ENCODE measurements at regions not wholly inside any gene's neighbourhood (a gene's known extent, or its start where the extent isn't known, plus 50 kb on each side); places are given as distances from the start of the nearest gene placed in this dataset.

GRCh38 chr1:55735106-55735505 lies 519.9 kb upstream of the USP24 start:
- intact Hi-C loops (cut with DNase I; ENCODE audit: low total_unique reads), result no loop called here
- no peak overlapping the region for H3K4me3 ChIP-seq (ENCODE audit: low read depth, poor library complexity, severe bottlenecking)
- no peak for DNase-seq (ENCODE audit: low spot score in 2 of 2)
- TF ChIP-seq CTCF (IDR thresholded peaks at IDR 0.05) (no peak), POLR2A (IDR thresholded peaks at IDR 0.05) (no peak)

- no peak overlapping the region for H3K4me3 ChIP-seq (ENCODE audit: low read depth, poor library complexity, severe bottlenecking)
- TF ChIP-seq POLR2A (IDR thresholded peaks at IDR 0.05), result no peak
- TF ChIP-seq CTCF (IDR thresholded peaks at IDR 0.05), result no peak
- WGBS, 2 donors, result 48 to 50% methylated on average over 3 of the region's 3 CpGs
- no peak for DNase-seq (ENCODE audit: low spot score in 2 of 2)
- intact Hi-C loops (cut with DNase I; ENCODE audit: low total_unique reads), result no loop called here
Observed at GRCh38 chr1:55726994-55727393, 511.8 kb upstream of the USP24 start.

GRCh38 chr1:55725378-55725777 lies 510.2 kb upstream of the USP24 start:
- no peak overlapping the region for H3K4me3 ChIP-seq (ENCODE audit: low read depth, poor library complexity, severe bottlenecking)
- TF ChIP-seq POLR2A (IDR thresholded peaks at IDR 0.05) (no peak), CTCF (IDR thresholded peaks at IDR 0.05) (no peak)
- DNase-seq (ENCODE audit: low spot score in 2 of 2), result no peak
- 100% methylated on average over 1 of the region's 1 CpG for WGBS, 2 donors
- intact Hi-C loops (cut with DNase I; ENCODE audit: low total_unique reads), result no loop called here

GRCh38 chr1:55724551-55725325 lies 509.6 kb upstream of the USP24 start:
- DNase-seq (ENCODE audit: low spot score in 2 of 2), result no peak
- no peak for TF ChIP-seq CTCF (IDR thresholded peaks at IDR 0.05)
- no peak for TF ChIP-seq POLR2A (IDR thresholded peaks at IDR 0.05)
- intact Hi-C loops (cut with DNase I; ENCODE audit: low total_unique reads), result no loop called here
- H3K4me3 ChIP-seq (ENCODE audit: low read depth, poor library complexity, severe bottlenecking), result no peak overlapping the region
- WGBS, 2 donors, result 89 to 93% methylated on average over 7 of the region's 7 CpGs

- TF ChIP-seq CTCF (IDR thresholded peaks at IDR 0.05) (no peak), POLR2A (IDR thresholded peaks at IDR 0.05) (no peak)
Observed at GRCh38 chr1:55723001-55723400, 507.8 kb upstream of the USP24 start.

GRCh38 chr1:55720261-55720660 lies 505.1 kb upstream of the USP24 start:
- intact Hi-C loops (cut with DNase I; ENCODE audit: low total_unique reads), result no loop called here
- H3K4me3 ChIP-seq (ENCODE audit: low read depth, poor library complexity, severe bottlenecking), result no peak overlapping the region
- WGBS, 2 donors, result 62 to 70% methylated on average over 3 of the region's 3 CpGs
- no peak for DNase-seq (ENCODE audit: low spot score in 2 of 2)
- no peak for TF ChIP-seq CTCF (IDR thresholded peaks at IDR 0.05)
- no peak for TF ChIP-seq POLR2A (IDR thresholded peaks at IDR 0.05)

More at GRCh38 chr1:55723001-55723400, 507.8 kb upstream of the USP24 start:
- WGBS, 2 donors, result 76 to 92% methylated on average over 1 of the region's 1 CpG
- no peak overlapping the region for H3K4me3 ChIP-seq (ENCODE audit: low read depth, poor library complexity, severe bottlenecking)
- DNase-seq (ENCODE audit: low spot score in 2 of 2), result no peak
- intact Hi-C loops (cut with DNase I; ENCODE audit: low total_unique reads), result no loop called here

Data from lower leg skin (tissue), 4 donors.